PC-3 (cell line): ENCODE measurements at regions not wholly inside any gene's neighbourhood (a gene's known extent, or its start where the extent isn't known, plus 50 kb on each side); places are given as distances from the start of the nearest gene placed in this dataset.

Experiments
- ATAC-seq: fragments of 200-7000 bp; cut with Tn5 transposase; 2 replicates; pipeline ENCODE4 v1.9.1; 2020; ENCODE audit warnings: mild to moderate bottlenecking, moderate library complexity
- BruUV-seq: library from RNA; stranded (reverse); fragments of 400-500 nt; replicated peaks from 2 replicates; lab custom pipeline; 2021; lab: Mats Ljungman, UMichigan
- CTCF ChIA-PET: fragments of 300-600 bp; sonication (Branson Sonifier 250); formaldehyde crosslinking; loops from one replicate; lab custom pipeline; 2022; ENCODE audit warnings: antibody characterized with exemption; lab: Charles Lee
- POLR2A ChIA-PET: fragments of 300-600 bp; sonication (Branson Sonifier 250); formaldehyde crosslinking; loops from one replicate; lab custom pipeline; 2022; ENCODE audit warnings: antibody characterized with exemption; ENCODE audit not compliant: unreplicated experiment; lab: Charles Lee
- DNase-seq: peaks from one replicate; pipeline ENCODE4 v3.0.0-alpha.2; 2015
- H2AFZ ChIP-seq: fragments of 300-600 bp; sonication (generic); 2 replicates; pipeline ENCODE4 v1.6.0; 2016; ENCODE audit warnings: antibody characterized with exemption, low read length
- H3F3A ChIP-seq: fragments of 300-600 bp; sonication (generic); one replicate; pipeline ENCODE4 v1.6.0; 2017; ENCODE audit warnings: antibody characterized with exemption, low read length, control low read depth, mild to moderate bottlenecking; ENCODE audit not compliant: unreplicated experiment
- H3K27ac ChIP-seq: fragments of 300-600 bp; sonication (generic); 2 replicates; pipeline ENCODE4 v1.5.1; 2016; ENCODE audit warnings: mild to moderate bottlenecking, low read length
- H3K27me3 ChIP-seq: fragments of 300-600 bp; sonication (generic); 2 replicates; pipeline ENCODE4 v1.6.1; 2016; ENCODE audit warnings: low read length, mixed read lengths
- H3K36me3 ChIP-seq: fragments of 300-600 bp; sonication (generic); 2 replicates; pipeline ENCODE4 v1.6.1; 2016; ENCODE audit warnings: low read depth, mixed run types, low read length, mixed read lengths
- H3K4me1 ChIP-seq: fragments of 300-600 bp; sonication (generic); 2 replicates; pipeline ENCODE4 v1.5.1; 2016; ENCODE audit warnings: low read length; ENCODE audit not compliant: insufficient read depth
- H3K4me2 ChIP-seq: fragments of 300-600 bp; sonication (generic); 2 replicates; pipeline ENCODE4 v1.6.0; 2016; ENCODE audit warnings: low read length
- H3K4me3 ChIP-seq: fragments of 300-600 bp; sonication (generic); 2 replicates; pipeline ENCODE4 v1.5.1; 2016; ENCODE audit warnings: mild to moderate bottlenecking, low read length, mixed read lengths
- H3K79me2 ChIP-seq: fragments of 300-600 bp; sonication (generic); 2 replicates; pipeline ENCODE4 v1.6.1; 2017; ENCODE audit warnings: low read length, mixed read lengths
- H3K9ac ChIP-seq: fragments of 300-600 bp; sonication (generic); 2 replicates; pipeline ENCODE4 v1.6.0; 2016; ENCODE audit warnings: mild to moderate bottlenecking, low read length
- H3K9me2 ChIP-seq: fragments of 300-600 bp; sonication (generic); replicated peaks from 2 replicates; pipeline ENCODE4 v1.6.1; 2016; ENCODE audit warnings: mixed run types, low read length, mixed read lengths
- H3K9me3 ChIP-seq: fragments of 300-600 bp; sonication (generic); 2 replicates; pipeline ENCODE4 v1.6.1; 2016; ENCODE audit warnings: low read length, mixed read lengths
- H4K20me1 ChIP-seq: fragments of 300-600 bp; sonication (generic); 2 replicates; pipeline ENCODE4 v1.6.1; 2016; ENCODE audit warnings: low read length, mixed read lengths
- CTCF ChIP-seq: fragments of 300-600 bp; sonication (generic); conservative IDR thresholded peaks from 2 replicates; pipeline ENCODE4 v1.5.1; 2017; ENCODE audit warnings: antibody characterized with exemption, low read depth, mild to moderate bottlenecking, low read length
- intact Hi-C: fragments of 100-400 bp; cut with micrococcal nuclease; formaldehyde crosslinking; loops from 2 replicates; pipeline ENCODE4 v1.9.0; 2023

- CTCF ChIA-PET: no interaction called here
- BruUV-seq: no TSS peak
- POLR2A ChIA-PET: no interaction called here
- Histone ChIP-seq H3K4me1 (no peaks in the 10 kb centered on the region), H3K27ac (no peak overlapping the region), H3K27me3 (no peaks in the 10 kb centered on the region), H3K4me3 (no peak overlapping the region), H2AFZ (no peak overlapping the region), H3K36me3 (no peaks in the 10 kb centered on the region), H3K9me3 (no peaks in the 10 kb centered on the region), H3K9ac (no peak overlapping the region), H3K79me2 (no peaks in the 10 kb centered on the region), H3K9me2 (no peaks in the 10 kb centered on the region), H4K20me1 (no peaks in the 10 kb centered on the region), H3K4me2 (no peak overlapping the region), H3F3A (no peaks in the 10 kb centered on the region)
- intact Hi-C loops: no loop called here
- no peak for ATAC-seq
- TF ChIP-seq CTCF: no peak
- DNase-seq: no peak
Observed at GRCh38 chr4:120130786-120131185, 64.1 kb upstream of the MAD2L1 start.
